HG02588 (cell line): ENCODE measurements at regions not wholly inside any gene's neighbourhood (a gene's known extent, or its start where the extent isn't known, plus 50 kb on each side); places are given as distances from the start of the nearest gene placed in this dataset.

ENCODE experiments used
- ATAC-seq: cut with Tn5 transposase; IDR thresholded peaks from one replicate; pipeline ENCODE4 v1.9.1; 2021; ENCODE audit warnings: mild to moderate bottlenecking, moderate library complexity; ENCODE audit not compliant: unreplicated experiment

- ATAC-seq = no peak
Observed at GRCh38 chr18:78698914-78699313, 280.7 kb upstream of the SALL3 start.

- ATAC-seq = no peak
Observed at GRCh38 chr18:78699499-78699898, 280.1 kb upstream of the SALL3 start.

GRCh38 chr18:78701771-78702396 lies 277.7 kb upstream of the SALL3 start:
- ATAC-seq = no peak

- ATAC-seq = no peak
Observed at GRCh38 chr18:78703291-78703690, 276.3 kb upstream of the SALL3 start.

- ATAC-seq = no peak
Observed at GRCh38 chr18:78704971-78705461, 274.6 kb upstream of the SALL3 start.

- ATAC-seq = no peak
Observed at GRCh38 chr18:78709261-78709809, 270.3 kb upstream of the SALL3 start.

GRCh38 chr18:78711316-78711715 lies 268.3 kb upstream of the SALL3 start:
- no peak for ATAC-seq

- no peak for ATAC-seq
Observed at GRCh38 chr18:78711971-78712370, 267.6 kb upstream of the SALL3 start.

- no peak for ATAC-seq
Observed at GRCh38 chr18:78713069-78713468, 266.5 kb upstream of the SALL3 start.

GRCh38 chr18:78713726-78714125 lies 265.9 kb upstream of the SALL3 start:
- ATAC-seq = no peak

- no peak for ATAC-seq
Observed at GRCh38 chr18:78716022-78716421, 263.6 kb upstream of the SALL3 start.

GRCh38 chr18:78716581-78716980 lies 263.0 kb upstream of the SALL3 start:
- ATAC-seq = no peak

- ATAC-seq = no peak
Observed at GRCh38 chr18:78717051-78717765, 262.4 kb upstream of the SALL3 start.

GRCh38 chr18:78717766-78718150 lies 261.9 kb upstream of the SALL3 start:
- ATAC-seq = no peak

GRCh38 chr18:78719821-78720220 lies 259.8 kb upstream of the SALL3 start:
- no peak for ATAC-seq

GRCh38 chr18:78720456-78721237 lies 259.0 kb upstream of the SALL3 start:
- no peak for ATAC-seq

GRCh38 chr18:78721238-78721875 lies 258.3 kb upstream of the SALL3 start:
- ATAC-seq = no peak

- ATAC-seq = no peak
Observed at GRCh38 chr18:78721981-78722380, 257.6 kb upstream of the SALL3 start.

GRCh38 chr18:78722386-78722785 lies 257.2 kb upstream of the SALL3 start:
- no peak for ATAC-seq

GRCh38 chr18:78722929-78723710 lies 256.5 kb upstream of the SALL3 start:
- ATAC-seq = no peak
